ENCODE measurements at regions not wholly inside any gene's neighbourhood (a gene's known extent, or its start where the extent isn't known, plus 50 kb on each side); places are given as distances from the start of the nearest gene placed in this dataset.

DNA sequence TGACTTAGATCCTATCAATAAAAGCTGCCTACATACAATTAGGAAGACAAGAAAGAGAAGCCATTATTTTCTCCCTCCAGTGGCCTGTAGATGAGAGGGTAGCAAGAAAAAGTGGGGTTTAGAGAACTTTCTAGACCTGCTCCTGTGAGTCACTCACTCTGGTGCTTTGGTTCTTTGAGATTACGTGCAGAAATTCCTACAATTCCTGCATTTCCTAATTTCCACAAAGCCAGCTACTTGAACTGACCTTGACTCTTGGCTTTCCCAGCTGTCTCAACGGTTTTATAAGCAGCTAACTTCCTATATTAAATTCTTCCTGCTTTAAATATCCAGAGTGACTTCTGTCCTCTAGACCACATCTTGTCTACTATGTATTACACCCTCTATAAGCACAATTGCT lies 899.5 kb upstream of the KLHL29 start:
- TF ChIP-seq, protein P1, sequence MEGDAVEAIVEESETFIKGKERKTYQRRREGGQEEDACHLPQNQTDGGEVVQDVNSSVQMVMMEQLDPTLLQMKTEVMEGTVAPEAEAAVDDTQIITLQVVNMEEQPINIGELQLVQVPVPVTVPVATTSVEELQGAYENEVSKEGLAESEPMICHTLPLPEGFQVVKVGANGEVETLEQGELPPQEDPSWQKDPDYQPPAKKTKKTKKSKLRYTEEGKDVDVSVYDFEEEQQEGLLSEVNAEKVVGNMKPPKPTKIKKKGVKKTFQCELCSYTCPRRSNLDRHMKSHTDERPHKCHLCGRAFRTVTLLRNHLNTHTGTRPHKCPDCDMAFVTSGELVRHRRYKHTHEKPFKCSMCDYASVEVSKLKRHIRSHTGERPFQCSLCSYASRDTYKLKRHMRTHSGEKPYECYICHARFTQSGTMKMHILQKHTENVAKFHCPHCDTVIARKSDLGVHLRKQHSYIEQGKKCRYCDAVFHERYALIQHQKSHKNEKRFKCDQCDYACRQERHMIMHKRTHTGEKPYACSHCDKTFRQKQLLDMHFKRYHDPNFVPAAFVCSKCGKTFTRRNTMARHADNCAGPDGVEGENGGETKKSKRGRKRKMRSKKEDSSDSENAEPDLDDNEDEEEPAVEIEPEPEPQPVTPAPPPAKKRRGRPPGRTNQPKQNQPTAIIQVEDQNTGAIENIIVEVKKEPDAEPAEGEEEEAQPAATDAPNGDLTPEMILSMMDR (IDR thresholded peaks at IDR 0.05), result no peak
- TF ChIP-seq POLR2AphosphoS5 (IDR thresholded peaks at IDR 0.05; ENCODE audit: insufficient read depth in 1 of 2, low read depth in 1 of 2) (no peak), POLR2A (IDR thresholded peaks at IDR 0.05) (no peak)

Measured in vagina (tissue), 2 donors.